ENCODE measurements at regions not wholly inside any gene's neighbourhood (a gene's known extent, or its start where the extent isn't known, plus 50 kb on each side); places are given as distances from the start of the nearest gene placed in this dataset.

DNA sequence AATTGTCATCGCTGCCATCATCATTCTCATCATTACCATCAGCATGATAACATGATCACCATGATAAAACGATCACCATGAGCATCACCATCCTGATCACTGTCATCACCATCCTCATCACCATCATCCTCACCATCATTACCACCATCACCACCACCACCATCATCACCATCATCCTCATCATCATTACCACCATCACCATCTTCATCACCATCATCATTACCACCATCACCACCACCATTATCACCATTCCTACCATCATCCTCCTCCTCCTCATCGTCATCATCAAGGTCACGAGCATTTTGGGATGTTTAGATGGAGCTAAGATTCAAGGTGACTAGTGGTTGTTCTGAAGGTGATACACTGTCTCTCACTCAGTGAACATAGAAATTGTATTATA, 221.0 kb downstream of the FOXL1 start:
- no peaks in the 10 kb centered on the region for H3K36me3 ChIP-seq
- H3K27me3 ChIP-seq, result peaks cover 54% of the 10 kb centered on the region
- no peaks in the 10 kb centered on the region for H3K4me1 ChIP-seq (ENCODE audit: control insufficient read depth in 1 of 2, insufficient read depth in 1 of 2, low read depth in 1 of 2, low read length in 1 of 2)
- H3K4me3 ChIP-seq (ENCODE audit: low read depth in 1 of 2, low read length in 1 of 2), result no peak overlapping the region
- TF ChIP-seq, protein P1, sequence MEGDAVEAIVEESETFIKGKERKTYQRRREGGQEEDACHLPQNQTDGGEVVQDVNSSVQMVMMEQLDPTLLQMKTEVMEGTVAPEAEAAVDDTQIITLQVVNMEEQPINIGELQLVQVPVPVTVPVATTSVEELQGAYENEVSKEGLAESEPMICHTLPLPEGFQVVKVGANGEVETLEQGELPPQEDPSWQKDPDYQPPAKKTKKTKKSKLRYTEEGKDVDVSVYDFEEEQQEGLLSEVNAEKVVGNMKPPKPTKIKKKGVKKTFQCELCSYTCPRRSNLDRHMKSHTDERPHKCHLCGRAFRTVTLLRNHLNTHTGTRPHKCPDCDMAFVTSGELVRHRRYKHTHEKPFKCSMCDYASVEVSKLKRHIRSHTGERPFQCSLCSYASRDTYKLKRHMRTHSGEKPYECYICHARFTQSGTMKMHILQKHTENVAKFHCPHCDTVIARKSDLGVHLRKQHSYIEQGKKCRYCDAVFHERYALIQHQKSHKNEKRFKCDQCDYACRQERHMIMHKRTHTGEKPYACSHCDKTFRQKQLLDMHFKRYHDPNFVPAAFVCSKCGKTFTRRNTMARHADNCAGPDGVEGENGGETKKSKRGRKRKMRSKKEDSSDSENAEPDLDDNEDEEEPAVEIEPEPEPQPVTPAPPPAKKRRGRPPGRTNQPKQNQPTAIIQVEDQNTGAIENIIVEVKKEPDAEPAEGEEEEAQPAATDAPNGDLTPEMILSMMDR (IDR thresholded peaks at IDR 0.05), result no peak
- no peaks in the 10 kb centered on the region for H3K9me3 ChIP-seq
- H3K27ac ChIP-seq, result no peak overlapping the region

DNA sequence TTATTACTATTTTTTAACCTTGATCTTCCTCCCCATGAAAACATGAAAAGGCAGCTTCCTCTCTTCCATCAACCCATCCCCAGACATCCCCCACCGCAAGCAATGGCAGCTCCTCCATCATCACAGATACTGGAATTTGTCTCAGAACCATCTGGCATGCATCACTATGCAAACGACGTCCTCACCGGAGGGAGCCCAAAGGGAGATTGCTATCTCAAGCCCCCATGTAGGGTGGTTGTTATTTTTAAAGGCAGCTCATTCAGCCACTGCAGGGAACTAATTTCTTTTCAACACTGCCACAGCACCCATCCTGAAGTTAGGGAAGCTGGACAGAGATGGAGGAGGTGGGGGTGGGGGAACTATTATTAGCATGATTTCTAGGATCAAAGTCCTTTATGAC, 222.5 kb downstream of the FOXL1 start:
- Histone ChIP-seq H3K27me3 (peaks cover 56% of the 10 kb centered on the region), H3K27ac (no peak overlapping the region), H3K4me3 (ENCODE audit: low read depth in 1 of 2, low read length in 1 of 2) (no peak overlapping the region), H3K4me1 (ENCODE audit: control insufficient read depth in 1 of 2, insufficient read depth in 1 of 2, low read depth in 1 of 2, low read length in 1 of 2) (no peaks in the 10 kb centered on the region), H3K36me3 (no peaks in the 10 kb centered on the region), H3K9me3 (no peaks in the 10 kb centered on the region)
- TF ChIP-seq, protein P1 (IDR thresholded peaks at IDR 0.05), result no peak

DNA sequence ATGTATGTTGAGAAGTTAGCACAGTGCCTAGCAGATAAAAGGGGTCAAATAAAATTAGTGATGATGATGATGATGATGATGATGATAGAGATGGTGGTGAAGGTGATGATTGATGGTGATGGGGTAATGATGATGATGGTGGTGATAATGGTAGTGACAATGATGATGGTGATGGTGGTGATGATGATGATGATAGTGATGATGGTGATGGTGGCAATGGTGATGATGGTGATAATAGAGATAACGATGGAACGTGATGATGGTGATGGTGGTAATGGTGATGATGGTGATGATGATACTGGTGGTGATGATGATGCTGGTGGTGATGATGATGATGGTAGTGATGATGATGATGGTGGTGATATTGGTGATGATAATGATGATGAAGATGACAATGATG, 223.7 kb downstream of the FOXL1 start:
- H3K4me3 ChIP-seq (ENCODE audit: low read depth in 1 of 2, low read length in 1 of 2), result no peak overlapping the region

DNA sequence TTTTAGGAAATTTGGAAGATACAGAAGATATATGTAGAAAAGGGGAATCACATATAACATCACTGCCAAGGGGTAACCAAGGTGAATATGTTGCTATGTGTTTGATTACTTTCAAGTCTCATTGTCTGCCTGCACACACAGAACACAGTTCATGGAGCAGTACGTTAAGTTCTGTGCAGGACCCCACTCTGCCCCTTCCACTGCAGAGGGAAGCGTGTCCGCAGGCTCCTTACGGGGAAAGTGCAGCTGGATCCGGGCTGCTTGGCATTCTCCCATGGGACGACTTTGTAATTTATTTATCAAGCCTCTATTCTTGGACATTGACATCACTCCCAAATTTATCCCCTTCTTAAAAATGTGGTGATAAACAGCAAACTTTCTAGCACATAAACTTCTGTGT, 226.8 kb downstream of the FOXL1 start:
- Histone ChIP-seq H3K36me3 (no peaks in the 10 kb centered on the region), H3K4me1 (ENCODE audit: control insufficient read depth in 1 of 2, insufficient read depth in 1 of 2, low read depth in 1 of 2, low read length in 1 of 2) (no peaks in the 10 kb centered on the region), H3K9me3 (no peaks in the 10 kb centered on the region), H3K27ac (no peak overlapping the region), H3K27me3 (peaks cover 64% of the 10 kb centered on the region), H3K4me3 (ENCODE audit: low read depth in 1 of 2, low read length in 1 of 2) (no peak overlapping the region)
- TF ChIP-seq, protein P1 (IDR thresholded peaks at IDR 0.05), result no peak

More for the DNA sequence above, 223.7 kb downstream of the FOXL1 start:
- no peaks in the 10 kb centered on the region for H3K9me3 ChIP-seq
- TF ChIP-seq, protein P1 (IDR thresholded peaks at IDR 0.05), result no peak
- no peaks in the 10 kb centered on the region for H3K4me1 ChIP-seq (ENCODE audit: control insufficient read depth in 1 of 2, insufficient read depth in 1 of 2, low read depth in 1 of 2, low read length in 1 of 2)
- H3K27ac ChIP-seq, result no peak overlapping the region
- peaks cover 66% of the 10 kb centered on the region for H3K27me3 ChIP-seq
- no peaks in the 10 kb centered on the region for H3K36me3 ChIP-seq

DNA sequence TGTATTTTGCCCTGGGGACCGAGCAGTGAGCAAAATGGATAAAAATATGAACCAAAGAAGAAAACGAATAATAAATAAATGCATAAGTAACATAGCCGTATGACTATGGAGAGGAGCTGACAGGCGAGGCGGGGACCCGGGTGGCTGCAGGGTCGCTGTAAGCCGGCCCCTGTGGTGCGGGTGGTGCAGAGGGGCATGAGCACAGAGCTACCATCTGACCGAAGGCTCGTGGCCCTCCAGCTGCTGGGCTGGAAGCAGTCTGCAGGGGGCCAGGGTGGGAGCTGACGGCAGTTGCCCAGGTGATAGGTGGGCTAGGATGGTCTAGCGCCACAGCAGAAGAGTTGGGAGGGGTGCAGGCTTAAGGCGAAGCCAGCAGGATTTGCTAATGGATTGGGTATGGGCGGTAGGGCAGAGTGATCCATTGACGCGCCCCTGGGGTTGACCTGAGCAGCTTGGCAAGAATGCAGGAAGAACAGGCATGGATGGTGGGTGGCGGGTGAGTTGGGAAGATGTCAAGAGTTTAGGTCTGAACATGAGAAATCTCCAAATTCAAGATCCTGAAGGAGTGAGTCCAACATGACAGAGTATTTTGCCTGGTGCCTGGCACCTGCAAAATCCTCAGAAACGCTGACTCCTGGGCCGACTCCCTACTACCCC, 228.0 kb downstream of the FOXL1 start:
- TF ChIP-seq, protein P1 (IDR thresholded peaks at IDR 0.05), result no peak
- no peaks in the 10 kb centered on the region for H3K36me3 ChIP-seq
- no peaks in the 10 kb centered on the region for H3K4me1 ChIP-seq (ENCODE audit: control insufficient read depth in 1 of 2, insufficient read depth in 1 of 2, low read depth in 1 of 2, low read length in 1 of 2)
- no peak overlapping the region for H3K4me3 ChIP-seq (ENCODE audit: low read depth in 1 of 2, low read length in 1 of 2)
- no peak overlapping the region for H3K27ac ChIP-seq
- H3K9me3 ChIP-seq, result no peaks in the 10 kb centered on the region
- H3K27me3 ChIP-seq, result peaks cover 64% of the 10 kb centered on the region

Measured in neutrophil (primary cell).